NCI-H2227 treated with DMSO at 0.1 percent for 48 hours (cell line): ENCODE measurements at regions not wholly inside any gene's neighbourhood (a gene's known extent, or its start where the extent isn't known, plus 50 kb on each side); places are given as distances from the start of the nearest gene placed in this dataset.
"Not testable (repeated sequence)": the region's sequence is repeated elsewhere in the genome, so short reads cannot be mapped to it uniquely, and the experiment has no call there.

Experiments
- DNase-seq: peaks from one replicate; lab custom pipeline; 2025; lab: John Stamatoyannopoulos, UW

DNA sequence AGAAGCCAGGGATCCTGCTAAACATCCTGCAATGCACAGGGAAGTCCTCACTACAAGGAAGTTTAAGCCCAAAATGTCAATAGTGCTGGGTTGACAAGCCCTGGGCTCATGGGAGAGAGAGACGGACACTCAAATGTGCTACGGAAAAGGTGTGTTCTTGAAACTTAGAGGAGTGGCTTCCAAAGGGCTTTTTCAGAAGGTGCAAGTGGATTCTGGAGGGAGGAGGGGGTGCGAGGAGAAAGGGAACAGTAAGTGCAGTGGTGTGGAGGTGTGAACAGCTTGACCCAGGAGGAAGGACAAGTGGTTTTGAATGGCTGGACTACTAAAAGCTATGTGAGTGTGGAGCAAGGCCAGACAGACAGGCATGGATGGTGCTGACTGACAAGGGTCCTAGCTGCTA lies 50.4 kb upstream of the CECR2 start:
- DNase-seq: no peak

DNA sequence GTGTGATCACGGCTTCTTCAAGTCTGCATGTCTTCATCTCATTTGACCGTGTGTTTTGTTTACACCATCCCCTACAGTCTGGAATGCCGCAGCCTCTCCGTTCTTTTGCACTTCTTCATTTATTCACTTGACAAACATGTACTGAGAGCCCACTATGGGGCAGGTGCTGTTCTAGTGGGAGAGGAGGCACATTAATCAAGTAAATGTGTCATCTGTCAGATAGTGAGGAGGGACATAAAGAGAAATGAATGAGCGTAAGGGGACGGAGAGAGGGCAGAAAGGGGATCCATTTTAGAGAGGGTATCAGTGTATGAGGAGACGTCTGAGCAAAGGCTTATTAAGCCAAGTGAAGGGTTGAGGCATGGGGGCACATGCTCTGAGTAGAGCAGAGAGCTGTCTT lies 54.0 kb upstream of the CECR2 start:
- no peak for DNase-seq

DNA sequence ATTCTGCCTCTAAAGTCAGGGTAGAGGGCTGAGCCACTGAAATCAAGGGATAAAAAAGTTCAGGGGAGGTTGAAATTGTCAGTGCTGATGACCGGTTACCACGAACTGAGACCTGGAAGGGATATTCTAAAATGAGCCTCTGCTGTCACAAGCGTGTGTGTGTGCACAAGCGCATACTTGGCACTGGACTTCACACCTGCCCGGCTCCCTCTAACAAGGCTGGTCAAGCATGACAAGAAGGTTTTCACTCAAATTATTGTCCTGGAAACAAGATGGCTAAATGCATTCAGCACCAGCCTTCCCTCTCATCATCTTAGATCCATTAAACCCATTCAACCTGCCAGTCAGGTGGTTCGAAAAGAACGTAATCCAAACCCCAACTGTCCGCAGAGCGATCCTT lies 54.8 kb upstream of the CECR2 start:
- no peak for DNase-seq

DNA sequence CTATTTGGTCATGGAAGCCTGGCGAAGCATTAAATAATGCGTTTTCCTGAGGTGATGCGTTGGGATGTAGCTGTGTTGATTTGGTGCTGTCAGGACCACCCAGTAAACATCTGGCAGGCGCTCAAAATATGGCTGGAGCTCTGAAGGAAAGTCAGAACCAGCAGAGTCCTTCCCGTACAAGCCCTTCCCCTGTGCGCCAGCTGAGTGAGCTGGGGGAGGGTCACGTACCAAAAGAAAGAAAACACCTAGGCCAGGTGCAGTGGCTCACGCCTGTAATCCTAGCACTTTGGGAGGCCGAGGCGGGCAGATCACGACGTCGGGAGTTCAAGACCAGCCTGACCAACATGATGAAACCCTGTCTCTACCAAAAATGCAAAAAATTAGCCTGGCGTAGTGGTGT lies 55.6 kb upstream of the CECR2 start:
- DNase-seq: no peak

DNA sequence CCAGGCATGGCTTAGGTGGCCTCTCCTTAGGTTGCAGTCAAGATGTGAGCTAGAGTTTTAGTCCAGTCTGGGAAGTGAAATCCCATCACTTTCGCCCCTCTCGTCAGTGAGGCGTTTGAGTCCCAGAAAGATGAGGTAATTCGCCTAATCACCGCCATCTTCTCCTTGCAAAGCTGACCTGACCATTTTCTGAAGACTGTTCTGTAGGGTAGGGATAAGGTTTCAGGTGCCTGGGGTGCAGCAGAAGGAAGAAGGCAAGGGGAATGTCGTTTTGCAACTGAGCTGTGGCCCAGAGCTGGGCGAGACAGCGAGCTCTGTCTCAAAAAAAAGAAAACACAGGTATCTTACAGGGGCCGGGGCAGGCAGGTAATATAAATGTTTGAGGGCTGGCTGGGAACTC lies 61.7 kb upstream of the CECR2 start:
- no peak for DNase-seq

DNA sequence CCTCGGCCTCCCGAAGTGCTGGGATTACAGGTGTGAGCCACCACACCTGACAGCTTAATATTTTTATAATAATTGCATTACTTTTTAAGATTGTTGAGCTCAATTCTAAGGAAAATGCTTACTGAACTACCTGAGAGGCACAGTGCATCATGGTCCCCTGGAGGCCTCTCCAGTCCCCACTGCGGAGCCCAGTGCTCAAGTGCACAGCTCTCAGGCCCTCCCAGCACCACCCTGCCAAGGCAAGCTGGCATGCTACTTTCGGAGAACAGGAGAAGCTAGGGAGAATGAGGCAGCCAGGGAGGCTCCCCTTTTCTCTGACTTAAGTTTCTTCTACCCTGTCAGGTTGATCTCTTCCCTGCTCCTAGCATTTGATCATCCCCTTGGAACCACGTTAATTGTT lies 64.2 kb upstream of the CECR2 start:
- no peak for DNase-seq

DNA sequence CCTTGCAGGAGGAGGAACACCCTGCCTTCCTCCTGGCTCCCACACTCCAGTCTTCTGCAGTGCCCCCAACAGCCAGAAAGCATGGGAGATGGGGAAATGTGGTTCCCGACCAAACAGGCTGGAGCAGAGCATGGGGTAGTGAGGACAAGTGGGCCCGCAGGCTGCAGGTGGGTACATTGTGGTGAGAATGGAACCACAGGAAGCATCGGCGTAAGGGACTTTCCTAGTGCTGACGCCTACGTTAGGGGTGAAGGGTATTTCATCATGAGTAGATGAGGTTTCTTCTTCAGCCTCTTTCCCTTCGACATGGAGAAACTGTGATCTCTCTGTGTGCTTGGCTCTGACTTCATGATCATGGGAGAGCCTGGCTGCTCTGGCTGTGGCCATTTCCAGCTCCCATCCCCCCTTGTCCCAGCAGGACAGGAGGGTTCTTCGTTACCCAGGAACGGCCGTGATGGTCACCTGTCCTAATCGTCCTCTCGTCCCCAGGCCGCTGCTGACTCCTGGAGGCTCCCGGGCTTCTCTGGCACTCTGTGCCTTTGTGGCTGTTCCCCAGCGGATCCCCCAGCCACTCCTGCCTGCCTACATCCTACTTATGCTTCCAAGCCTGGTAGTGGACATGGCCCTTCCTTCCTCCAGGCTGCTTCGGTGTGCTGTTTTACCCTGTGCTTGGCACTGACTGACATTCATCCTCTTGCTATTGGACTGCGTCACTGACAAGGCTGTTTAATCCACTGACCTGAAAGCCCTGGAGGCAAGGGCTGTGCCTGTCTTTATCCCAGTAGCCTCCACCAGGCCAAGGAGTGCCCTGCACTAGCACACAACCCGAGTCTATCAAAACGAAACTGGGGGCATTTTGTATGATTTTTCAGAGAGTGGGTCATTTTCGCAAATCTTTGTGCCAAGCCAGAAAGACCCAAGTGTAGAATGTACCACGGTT lies 65.2 kb upstream of the CECR2 start:
- no peak for DNase-seq

DNA sequence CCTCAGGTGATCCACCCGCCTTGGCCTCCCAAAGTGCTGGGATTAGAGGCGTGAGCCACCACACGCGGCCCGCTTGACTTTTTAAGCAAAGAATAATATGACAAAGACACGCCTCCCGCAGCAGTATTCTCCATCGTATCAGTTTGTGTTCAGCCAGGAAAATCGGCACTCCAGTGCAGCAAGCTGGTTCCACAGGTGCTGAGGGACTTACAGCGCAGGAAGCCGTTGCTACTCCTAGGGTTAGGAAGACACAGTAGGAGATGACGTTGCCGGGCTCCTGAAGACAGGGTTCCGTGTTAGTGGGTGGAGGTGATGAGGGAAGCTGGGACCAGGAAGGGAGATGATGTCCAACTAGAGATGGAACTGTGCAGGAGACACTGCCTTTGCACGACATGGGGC lies 65.8 kb upstream of the CECR2 start:
- DNase-seq: no peak

DNA sequence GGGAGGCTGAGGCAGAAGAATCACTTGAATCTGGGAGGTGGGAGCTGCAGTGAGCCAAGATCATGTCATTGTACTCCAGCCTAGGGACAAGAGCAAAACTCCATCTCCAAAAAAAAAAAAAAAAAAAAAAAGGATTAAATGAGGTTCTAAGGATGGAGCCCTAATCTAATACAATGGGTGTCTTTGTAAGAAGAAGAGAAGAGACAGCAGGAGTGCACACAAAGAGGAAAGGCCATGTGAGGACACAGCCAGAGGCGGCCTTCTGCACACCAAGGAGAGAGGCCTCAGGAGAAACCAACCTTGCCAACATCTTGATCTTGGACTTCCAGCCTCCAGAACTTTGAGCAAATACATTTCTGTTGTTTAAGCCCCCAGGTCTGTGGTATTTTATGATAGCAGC lies 66.6 kb upstream of the CECR2 start:
- DNase-seq: no peak

DNA sequence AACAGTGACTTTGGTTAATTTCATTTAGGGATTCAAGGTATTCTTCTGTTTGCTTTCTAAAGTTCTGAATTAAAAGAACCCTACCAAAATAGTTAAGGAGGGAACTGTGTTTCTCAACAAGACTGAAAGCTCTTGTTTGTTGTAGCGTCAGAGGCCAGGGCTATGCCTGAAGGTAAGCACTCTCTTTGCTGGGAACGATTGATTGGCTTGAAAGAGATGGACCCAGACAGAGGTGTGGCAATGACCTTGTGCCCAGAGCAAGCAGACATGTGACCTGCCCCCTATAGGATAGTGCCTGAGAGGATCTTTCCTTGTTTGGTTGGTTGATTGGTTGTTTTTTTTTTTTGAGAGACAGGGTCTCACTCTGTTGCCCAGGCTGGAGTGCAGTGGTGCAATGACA lies 68.3 kb upstream of the CECR2 start:
- no peak for DNase-seq

DNA sequence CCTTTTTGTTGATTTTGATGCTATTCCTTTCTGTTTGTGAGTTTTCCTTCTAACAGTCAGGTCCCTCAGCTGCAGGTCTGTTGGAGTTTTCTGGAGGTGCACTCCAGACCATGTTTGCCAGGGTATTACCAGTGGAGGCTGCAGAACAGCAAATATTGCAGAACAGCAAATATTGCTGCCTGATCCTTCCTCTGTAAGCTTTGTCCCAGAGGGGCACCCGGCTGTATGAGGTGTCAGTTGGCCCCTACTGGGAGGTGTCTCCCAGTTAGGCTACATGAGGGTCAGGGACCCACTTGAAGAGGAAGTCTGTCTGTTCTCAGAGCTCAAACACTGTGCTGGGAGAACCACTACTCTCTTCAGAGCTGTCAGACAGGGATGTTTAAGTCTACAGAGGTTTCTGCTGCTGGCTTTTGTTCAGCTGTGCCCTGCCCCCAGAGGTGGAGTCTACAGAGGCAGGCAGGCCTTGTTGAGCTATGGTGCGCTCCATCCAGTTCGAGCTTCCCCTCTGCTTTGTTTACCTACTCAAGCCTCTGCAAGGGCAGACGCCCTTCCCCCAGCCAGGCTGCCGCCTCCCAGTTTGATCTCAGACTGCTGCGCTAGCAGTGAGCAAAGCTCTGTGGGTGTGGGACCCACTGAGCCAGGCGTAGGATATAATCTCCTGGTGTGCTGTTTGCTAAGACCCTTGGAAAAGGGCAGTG lies 70.3 kb upstream of the CECR2 start:
- not testable (repeated sequence) for DNase-seq

DNA sequence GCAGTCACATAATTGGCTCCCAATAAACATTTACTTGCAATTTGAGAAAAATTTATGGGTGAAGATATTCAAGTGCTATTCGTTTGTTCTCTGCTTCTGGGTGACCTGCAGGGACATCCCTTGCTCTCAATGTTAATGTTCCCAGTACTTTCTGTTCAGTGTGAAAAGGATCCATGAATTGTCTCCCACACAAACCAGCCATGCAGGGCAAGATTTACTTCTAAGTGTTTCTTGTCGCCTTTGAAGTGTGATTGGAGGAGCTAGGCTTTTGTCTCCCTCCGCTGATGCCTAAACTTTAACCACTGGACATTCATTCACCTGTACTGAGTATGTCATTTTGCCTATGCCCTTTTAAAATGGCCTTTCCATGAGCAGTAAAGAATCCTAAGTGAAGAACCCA lies 66.4 kb upstream of the ADA2 start:
- no peak for DNase-seq

DNA sequence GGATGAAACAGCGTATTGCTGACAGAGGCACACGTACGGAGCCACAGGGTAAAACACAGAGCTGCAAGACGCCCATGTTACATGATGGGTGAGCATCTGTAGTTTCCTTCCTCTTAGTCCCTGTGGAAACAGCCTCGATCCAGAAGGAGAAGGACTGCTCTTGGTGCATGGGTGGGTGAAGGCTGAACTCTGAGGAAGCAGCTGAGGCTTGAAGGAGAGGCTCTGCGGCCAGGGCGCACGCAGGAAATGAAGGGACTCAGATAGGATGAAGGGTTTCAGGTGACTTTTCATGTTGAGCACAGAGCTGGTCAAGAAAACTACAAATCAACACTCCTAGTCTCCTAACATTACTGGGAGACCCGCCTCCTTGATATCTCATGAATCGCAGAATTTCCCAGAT lies 65.7 kb upstream of the ADA2 start:
- DNase-seq: no peak

DNA sequence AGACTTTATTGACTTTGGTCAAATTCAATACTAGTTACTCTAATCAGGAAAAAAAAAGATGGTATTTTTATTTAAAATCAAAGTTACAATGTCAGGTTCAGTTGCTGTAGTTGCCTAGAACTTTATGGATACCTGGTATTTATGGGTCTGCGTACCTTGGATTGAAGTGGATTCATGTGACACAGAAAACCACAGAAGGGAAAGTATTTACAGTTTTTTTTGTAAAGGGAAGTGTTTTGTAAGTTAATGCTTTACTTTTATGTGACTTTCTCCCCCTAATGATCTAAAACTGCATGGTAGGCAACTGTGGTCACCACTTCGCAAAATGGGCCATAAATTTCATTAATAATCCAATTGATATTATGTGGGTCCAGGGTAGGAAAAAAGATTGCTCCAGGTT lies 65.2 kb upstream of the ADA2 start:
- DNase-seq: no peak

DNA sequence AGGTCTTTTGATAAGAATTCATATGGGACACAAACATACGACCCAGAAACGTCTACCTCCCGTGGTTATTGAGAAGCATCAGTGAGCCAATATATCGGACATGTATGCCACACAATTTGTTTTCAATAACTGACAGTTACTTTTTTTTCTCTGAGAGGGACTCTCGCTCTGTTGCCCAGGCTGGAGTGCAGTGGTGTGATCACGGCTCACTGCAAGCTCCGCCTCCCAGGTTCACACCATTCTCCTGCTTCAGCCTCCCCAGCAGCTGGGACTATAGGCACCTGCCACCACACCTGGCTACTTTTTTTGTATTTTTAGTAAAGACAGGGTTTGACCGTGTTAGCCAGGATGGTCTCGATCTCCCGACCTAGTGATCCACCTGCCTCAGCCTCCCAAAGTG lies 64.6 kb upstream of the ADA2 start:
- DNase-seq: not testable (repeated sequence)

DNA sequence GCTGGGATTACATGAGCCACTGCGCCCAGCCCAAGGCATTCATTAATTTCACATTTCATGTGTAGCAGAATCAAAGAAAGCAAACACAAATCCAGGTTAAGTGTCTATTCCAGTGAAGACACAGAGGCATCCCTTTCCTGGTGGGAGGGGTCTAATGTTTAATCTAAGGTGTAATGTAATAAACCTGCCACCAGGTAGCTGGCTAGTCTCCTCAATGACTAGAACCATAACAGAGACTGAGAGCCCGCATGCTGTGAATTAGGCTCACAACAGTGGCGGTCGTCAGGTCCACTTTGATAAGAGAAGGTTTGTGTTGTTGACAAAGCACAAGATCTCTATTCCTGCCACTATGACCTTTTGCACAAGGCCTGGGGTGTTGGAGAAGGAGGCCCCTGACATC lies 64.2 kb upstream of the ADA2 start:
- no peak for DNase-seq

DNA sequence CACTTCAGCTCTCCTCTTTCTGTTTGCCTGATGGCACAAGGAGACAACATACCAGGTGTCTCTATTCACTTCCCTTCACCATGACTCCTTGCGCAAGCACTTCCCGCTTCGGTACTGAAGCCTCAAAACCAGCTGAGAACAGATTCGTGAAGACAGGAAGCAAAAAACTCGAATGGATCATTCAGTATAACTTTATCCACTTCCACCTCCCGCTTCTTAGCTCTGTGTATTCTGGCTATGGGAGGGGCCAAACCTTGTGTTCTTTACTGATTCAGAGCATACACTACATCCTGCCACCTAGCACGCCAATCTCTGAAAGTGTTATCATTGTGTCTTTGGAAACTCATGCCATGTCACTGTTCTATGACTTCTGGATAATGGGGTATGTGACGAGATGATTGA lies 62.2 kb upstream of the ADA2 start:
- no peak for DNase-seq

DNA sequence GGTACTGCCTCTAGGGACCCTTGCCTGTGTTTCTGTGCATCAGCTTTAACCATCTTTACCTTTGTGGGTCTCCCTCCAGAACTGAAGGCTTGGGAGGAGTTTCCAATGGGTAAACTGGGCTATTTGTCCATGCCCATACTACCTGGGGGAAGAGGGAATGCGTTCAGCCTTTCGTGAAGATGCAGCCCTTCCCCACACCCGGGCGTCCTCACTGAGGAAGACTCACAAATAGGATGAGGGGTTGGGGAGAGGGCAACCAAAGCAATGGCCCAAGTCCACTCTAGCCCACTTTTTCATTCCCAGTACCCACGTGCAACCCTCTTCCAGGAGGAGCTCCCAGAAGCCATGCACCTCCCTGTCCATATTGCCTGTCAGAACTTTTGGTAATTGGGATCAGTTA lies 61.8 kb upstream of the ADA2 start:
- DNase-seq: no peak

DNA sequence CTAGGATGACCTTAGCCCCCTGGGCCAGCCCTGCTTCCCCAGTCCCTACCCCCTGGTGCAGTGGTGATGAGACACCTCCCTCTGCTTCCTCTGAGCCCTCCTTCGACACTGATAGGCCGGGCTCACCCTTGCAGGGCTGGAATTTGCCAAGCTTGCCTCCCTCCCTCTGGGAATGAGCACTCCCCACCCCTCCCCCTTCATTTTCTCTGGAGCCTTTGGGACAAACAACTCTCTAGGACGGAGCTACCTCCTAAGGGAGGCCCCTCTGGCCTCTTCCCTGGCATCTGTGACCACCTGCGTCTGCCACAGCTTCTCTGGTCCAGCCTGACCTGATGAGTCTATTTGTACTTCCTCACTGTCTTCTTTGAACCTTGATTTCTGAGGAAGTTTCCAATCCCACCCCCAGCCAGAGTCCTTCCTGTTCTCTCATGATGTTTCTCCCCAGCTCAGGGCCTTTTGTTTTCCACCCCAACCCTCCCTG lies 53.3 kb upstream of the ADA2 start:
- no peak for DNase-seq

DNA sequence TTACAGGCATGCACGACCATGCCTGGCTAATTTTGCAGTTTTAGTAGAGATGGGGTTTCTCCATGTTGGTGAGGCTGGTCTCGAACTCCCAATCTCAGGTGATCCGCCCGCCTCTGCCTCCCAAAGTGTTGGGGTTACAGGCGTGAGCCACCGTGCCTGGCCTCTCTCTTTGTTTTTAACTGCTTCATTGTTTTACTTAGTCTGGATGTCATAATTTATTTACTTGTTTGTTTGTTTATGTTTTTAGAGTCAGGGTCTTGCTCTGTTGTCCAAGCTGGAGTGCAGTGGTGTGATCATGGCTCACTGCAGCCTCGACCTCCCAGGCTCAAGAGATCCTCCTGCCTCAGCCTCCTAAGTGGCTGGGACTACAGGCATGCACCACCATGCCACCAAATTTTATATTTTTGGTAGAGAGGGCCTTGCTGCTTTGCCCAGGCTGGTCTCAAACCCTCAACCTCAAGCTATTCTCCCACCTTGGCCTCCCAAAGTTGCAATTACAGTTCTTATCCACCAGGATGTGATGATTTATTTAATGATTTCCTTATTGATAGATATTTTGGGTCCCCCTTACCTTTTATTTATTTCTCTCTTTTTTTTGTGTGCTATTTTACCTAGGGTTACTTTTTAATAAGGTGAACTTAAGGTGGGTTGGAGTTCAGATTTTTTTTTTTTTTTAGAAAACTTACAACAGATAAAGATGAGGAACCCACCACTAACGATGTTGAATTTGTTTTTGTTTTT lies 52.6 kb upstream of the ADA2 start:
- DNase-seq: no peak

DNA sequence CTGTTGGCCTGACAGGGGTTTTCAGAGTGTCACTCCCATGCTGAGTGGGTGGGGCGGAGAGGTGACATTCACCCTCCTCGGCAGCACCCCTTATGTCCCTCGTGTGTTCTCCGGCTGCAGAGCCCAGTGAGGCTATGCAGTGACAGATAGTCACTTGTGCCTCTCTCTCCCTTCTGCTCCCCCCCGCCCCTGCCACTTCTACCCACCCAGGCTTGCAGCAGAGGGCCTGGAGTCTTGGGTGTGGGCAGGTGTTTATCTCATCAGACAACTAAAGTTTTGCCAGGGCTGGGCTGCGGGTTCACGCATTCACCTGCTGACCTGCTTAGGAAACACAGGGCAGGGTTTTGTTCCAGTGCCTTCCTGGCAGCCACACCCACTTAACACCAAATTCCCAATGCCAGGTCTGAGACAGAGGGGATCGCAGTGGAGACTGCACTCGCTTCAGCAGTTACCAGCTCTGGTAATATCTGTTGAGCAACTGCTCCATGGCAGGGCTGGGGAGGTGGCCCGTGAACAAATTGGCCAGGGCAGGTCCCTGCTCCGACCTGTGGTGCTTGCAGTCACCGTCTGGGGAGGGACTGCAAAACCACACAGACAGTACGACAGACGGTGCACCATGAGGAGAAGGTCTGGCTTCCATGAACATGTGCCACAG lies 50.5 kb upstream of the ADA2 start:
- peak; percentile 26 for DNase-seq

DNA sequence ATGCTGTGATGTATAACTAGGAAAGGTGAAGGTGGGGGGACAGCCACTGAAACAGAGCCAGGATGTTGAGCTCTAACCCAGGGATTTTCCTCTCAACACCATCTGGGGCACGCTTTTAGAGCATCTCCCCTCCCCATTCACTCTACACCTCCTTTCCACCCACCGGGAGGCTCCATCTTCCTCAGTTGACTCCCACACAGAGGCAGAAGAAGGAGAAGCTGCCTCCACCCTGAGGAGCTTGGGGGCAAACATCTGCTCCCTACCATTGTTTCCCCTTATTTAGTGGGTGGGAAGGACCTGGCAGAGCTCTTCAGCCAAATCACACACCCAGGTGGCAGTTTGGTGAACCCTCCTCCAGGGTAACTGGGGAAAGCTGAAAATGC lies 50.0 kb upstream of the ADA2 start:
- no peak for DNase-seq
